Breast epithelium (tissue), 4 donors: ENCODE measurements at regions not wholly inside any gene's neighbourhood (a gene's known extent, or its start where the extent isn't known, plus 50 kb on each side); places are given as distances from the start of the nearest gene placed in this dataset.
"Not testable (repeated sequence)": the region's sequence is repeated elsewhere in the genome, so short reads cannot be mapped to it uniquely, and the experiment has no call there.

Source experiments
- DNase-seq, 2 donors: peaks; one replicate each; pipeline ENCODE4 v3.0.0-alpha.2; 2019; ENCODE audit warnings: low spot score in 2 of 2
- H3K27ac ChIP-seq, 2 donors: fragments of 200-600 bp; sonication (generic) in 1 of 2; one replicate each; pipeline ENCODE4 v1.5.1; 2016 to 2019; ENCODE audit warnings: mild to moderate bottlenecking in 1 of 2
- H3K27me3 ChIP-seq, 2 donors: fragments of 200-600 bp; sonication (generic) in 1 of 2; one replicate each; pipeline versions ENCODE4 v1.5.1 to v1.6.0; 2017 to 2019; ENCODE audit warnings: control low read depth in 1 of 2, mild to moderate bottlenecking in 1 of 2
- H3K36me3 ChIP-seq: fragments of 200-600 bp; one replicate; pipeline ENCODE4 v1.5.1; 2019
- H3K4me1 ChIP-seq, 2 donors: fragments of 200-600 bp; sonication (generic); one replicate each; pipeline ENCODE4 v1.5.1; 2016 to 2019; ENCODE audit warnings: control low read depth in 1 of 2
- H3K4me3 ChIP-seq, 3 donors: fragments of 200-600 bp; sonication (generic); 1 replicate in 2 of 3; 2 replicates in 1 of 3; pipeline ENCODE4 v1.5.1; 2016 to 2019; ENCODE audit warnings: mild to moderate bottlenecking in 3 of 3, moderate library complexity in 2 of 3
- H3K9me3 ChIP-seq, 2 donors: fragments of 200-600 bp; sonication (generic) in 1 of 2; one replicate each; pipeline ENCODE4 v1.5.1; 2016 to 2019; ENCODE audit warnings: control low read depth in 1 of 2
- CTCF ChIP-seq, 3 donors: fragments of 450-650 bp; IDR thresholded peaks; one replicate each; pipeline ENCODE4 v1.5.1; 2016 to 2017; ENCODE audit warnings: antibody characterized with exemption in 3 of 3, mild to moderate bottlenecking in 3 of 3, moderate library complexity in 3 of 3
- POLR2A ChIP-seq: fragments of 450-650 bp; IDR thresholded peaks from one replicate; pipeline ENCODE4 v1.6.1; 2016; ENCODE audit warnings: antibody characterized with exemption, mild to moderate bottlenecking, moderate library complexity
- POLR2AphosphoS5 ChIP-seq, 3 donors: sonication (generic); formaldehyde crosslinking; IDR thresholded peaks; one replicate each; pipeline ENCODE4 v1.6.1; 2017; ENCODE audit warnings: antibody characterized with exemption in 3 of 3
- intact Hi-C: fragments of 100-400 bp; cut with DNase I; formaldehyde crosslinking; loops from one replicate; pipeline ENCODE4 v1.15.1; 2023; ENCODE audit warnings: low total_unique reads

DNA sequence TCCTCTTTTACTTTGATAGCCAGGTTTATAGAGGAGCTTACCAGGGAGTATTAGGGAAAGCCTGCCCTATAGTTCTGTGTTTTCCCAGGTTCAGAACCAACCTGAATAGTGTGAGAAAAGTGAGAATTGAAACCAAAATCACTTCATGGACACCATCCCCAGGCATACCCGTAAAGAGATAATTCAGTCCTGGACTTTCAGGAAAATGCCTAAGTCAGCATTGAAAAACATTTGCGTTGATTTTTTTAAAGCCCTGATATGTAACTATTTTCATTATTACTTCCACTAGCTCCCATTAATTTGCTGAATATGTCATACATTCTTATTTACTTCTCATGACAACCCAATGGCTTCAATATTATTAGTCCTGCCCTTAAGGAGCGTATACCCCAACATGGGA, 77.4 kb upstream of the TCF21 start:
- H3K4me3 ChIP-seq = no peak overlapping the region
- H3K27ac ChIP-seq = no peak overlapping the region
- intact Hi-C loops = no loop called here
- H3K4me1 ChIP-seq = no peaks in the 10 kb centered on the region
- no peaks in the 10 kb centered on the region for H3K36me3 ChIP-seq
- no peak for TF ChIP-seq POLR2A
- no peak for TF ChIP-seq POLR2AphosphoS5 (IDR thresholded peaks at IDR 0.05)
- no peak for TF ChIP-seq CTCF (IDR thresholded peaks at IDR 0.05)
- H3K9me3 ChIP-seq = no peaks in the 10 kb centered on the region
- no peak for DNase-seq
- H3K27me3 ChIP-seq = no peaks in the 10 kb centered on the region

DNA sequence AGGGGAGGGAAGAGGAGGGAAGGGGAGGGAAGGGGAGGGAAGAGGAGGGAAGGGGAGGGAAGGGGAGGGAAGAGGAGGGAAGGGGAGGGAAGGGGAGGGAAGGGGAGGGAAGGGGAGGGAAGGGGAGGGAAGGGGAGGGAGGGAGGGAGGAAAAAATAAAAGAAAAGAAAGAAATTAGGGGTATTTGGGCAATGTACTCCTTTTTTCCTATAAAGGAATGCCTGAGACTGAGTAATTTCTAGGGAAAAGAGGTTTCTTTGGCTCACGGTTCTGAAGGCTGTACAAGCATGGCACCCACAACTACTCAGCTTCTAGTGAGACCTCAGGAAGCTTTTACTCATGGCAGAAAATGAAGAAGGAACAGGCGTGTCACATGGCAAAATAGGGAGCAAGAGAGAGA, 76.5 kb upstream of the TCF21 start:
- H3K4me3 ChIP-seq, H3K27me3 ChIP-seq, H3K27ac ChIP-seq, DNase-seq, H3K9me3 ChIP-seq, intact Hi-C loops, H3K4me1 ChIP-seq, H3K36me3 ChIP-seq: not testable (repeated sequence)

DNA sequence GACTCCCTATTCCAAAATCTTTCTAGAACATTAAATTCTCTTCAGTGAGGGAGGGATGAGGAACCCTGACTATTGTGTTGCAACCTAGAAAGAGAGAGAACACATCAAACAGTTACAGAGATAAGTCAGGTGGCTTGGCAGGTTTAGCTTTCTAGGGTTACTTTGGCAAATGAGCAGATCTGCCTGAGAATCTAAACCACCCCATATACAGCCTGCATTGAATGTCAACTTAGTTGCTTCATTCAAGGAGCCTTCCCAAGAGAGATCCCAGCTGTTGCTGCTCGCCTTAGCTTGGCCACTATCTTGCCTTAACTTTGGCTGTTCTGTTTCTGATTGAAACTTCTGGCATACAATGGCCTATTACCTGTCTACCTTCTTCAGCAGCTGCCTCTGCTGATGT, 74.7 kb upstream of the TCF21 start:
- TF ChIP-seq POLR2A (no peak), CTCF (IDR thresholded peaks at IDR 0.05) (no peak), POLR2AphosphoS5 (IDR thresholded peaks at IDR 0.05) (no peak)
- H3K27ac ChIP-seq = no peak overlapping the region
- intact Hi-C loops = no loop called here

DNA sequence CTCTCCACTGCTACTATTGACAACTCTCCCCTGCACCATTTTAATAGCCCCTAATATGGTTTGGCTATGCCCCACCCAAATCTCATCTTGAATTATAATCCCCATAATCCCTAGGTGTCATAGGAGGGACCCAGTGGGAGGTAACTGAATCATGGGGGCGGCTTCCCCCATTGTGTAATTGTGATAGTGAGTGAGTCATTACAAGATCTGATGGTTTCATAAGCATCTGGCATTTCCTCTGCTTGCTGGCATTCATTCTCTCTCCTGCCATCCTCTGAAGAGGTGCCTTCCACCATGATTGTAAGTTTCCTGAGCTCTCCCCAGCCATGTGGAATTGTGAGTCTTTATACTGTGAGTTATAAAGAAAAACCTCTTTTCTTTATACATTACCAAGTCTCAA, 74.1 kb upstream of the TCF21 start:
- no peak overlapping the region for H3K4me3 ChIP-seq
- no peaks in the 10 kb centered on the region for H3K27me3 ChIP-seq
- DNase-seq = no peak
- H3K27ac ChIP-seq = no peak overlapping the region
- TF ChIP-seq POLR2A (no peak), CTCF (IDR thresholded peaks at IDR 0.05) (no peak)
- H3K4me1 ChIP-seq = no peaks in the 10 kb centered on the region
- no peaks in the 10 kb centered on the region for H3K36me3 ChIP-seq
- intact Hi-C loops = no loop called here
- H3K9me3 ChIP-seq = no peaks in the 10 kb centered on the region

More for the DNA sequence above, 74.7 kb upstream of the TCF21 start:
- no peak for DNase-seq
- H3K9me3 ChIP-seq = no peaks in the 10 kb centered on the region
- H3K4me1 ChIP-seq = no peaks in the 10 kb centered on the region
- no peaks in the 10 kb centered on the region for H3K36me3 ChIP-seq
- H3K27me3 ChIP-seq = no peaks in the 10 kb centered on the region
- no peak overlapping the region for H3K4me3 ChIP-seq

GRCh38 chr6:133815313-133815712, 73.6 kb upstream of the TCF21 start:
- H3K36me3 ChIP-seq = no peaks in the 10 kb centered on the region
- peak overlapping the region in 1 of 2 donors; percentile 32 for H3K27ac ChIP-seq
- TF ChIP-seq POLR2A = no peak
- no peaks in the 10 kb centered on the region for H3K9me3 ChIP-seq
- no peaks in the 10 kb centered on the region for H3K27me3 ChIP-seq
- no peak overlapping the region for H3K4me3 ChIP-seq
- intact Hi-C loops = no loop called here
- no peaks in the 10 kb centered on the region for H3K4me1 ChIP-seq
- DNase-seq = no peak

DNA sequence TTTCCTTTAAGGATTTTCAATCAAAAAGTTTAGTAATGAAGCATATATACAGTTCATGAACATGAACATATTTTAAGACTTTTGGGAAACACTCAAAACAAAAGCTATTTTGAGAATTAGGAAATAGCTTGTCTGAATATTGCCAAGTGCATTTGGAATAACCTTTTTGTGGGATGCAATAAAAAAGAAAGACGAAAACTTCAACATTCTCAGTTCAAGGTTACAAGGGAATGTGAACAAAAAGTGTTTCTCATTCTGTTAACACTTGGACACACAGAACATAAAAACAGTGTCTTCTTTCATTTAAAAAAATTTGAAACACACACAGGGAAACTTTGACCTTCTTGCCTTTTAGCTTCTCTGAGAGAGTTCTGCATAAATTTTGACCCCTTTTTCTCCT, 72.7 kb upstream of the TCF21 start:
- Histone ChIP-seq H3K27me3 (no peaks in the 10 kb centered on the region), H3K4me1 (no peaks in the 10 kb centered on the region), H3K9me3 (no peaks in the 10 kb centered on the region), H3K36me3 (no peaks in the 10 kb centered on the region), H3K27ac (no peak overlapping the region), H3K4me3 (no peak overlapping the region)
- intact Hi-C loops = no loop called here
- TF ChIP-seq CTCF (IDR thresholded peaks at IDR 0.05) (no peak), POLR2AphosphoS5 (IDR thresholded peaks at IDR 0.05) (no peak), POLR2A (no peak)
- no peak for DNase-seq
